IPS-NIHi7 (cell line): ENCODE measurements at regions not wholly inside any gene's neighbourhood (a gene's known extent, or its start where the extent isn't known, plus 50 kb on each side); places are given as distances from the start of the nearest gene placed in this dataset.
A peak's percentile ranks its signal among the peaks of the same experiment; 100 is the strongest.
"Not testable (repeated sequence)": the region's sequence is repeated elsewhere in the genome, so short reads cannot be mapped to it uniquely, and the experiment has no call there.

Experiments used
- DNase-seq: peaks from one replicate; pipeline ENCODE4 v3.0.0; 2012; ENCODE audit warnings: mixed read lengths; ENCODE audit errors: extremely low spot score

DNA sequence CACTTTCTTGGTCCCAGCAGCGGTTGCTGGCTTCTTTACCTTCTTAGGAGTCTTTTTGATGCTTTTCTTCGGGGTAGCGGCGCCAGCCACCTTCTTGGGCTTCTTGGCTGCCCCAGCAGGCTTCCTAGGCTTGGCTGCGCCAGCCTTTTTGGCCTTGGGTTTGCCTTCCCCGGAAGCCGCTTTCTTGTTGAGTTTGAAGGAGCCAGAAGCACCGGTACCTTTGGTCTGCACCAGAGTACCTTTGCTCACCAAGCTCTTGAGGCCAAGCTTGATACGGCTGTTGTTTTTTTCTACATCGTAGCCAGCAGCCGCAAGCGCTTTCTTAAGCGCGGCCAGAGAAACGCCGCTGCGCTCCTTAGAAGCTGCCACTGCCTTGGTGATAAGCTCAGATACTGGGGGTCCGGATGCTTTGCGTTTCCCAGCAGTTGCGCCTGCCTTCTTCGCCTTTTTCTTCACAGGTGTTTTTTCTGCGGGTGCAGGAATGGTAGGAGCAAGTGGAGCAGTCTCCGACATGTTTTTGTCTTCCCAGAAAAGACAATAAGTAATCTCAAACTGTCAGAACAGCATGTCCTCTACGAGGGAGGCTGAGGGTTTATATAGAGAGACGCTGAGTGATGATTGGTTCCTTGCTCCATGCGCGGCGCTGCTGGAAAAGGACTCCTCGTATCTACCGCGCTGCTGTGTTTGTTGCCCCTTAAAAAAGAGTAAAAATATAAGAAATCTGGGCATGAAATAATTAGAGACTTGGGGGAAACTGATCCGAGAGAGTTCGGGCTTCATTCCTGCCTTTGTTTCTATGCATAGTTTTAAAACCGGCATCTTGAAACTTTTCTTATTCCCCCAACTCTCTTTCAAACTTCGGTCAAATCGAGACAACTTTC lies 130.3 kb upstream of the BTN3A2 start:
- DNase-seq, result no peak

DNA sequence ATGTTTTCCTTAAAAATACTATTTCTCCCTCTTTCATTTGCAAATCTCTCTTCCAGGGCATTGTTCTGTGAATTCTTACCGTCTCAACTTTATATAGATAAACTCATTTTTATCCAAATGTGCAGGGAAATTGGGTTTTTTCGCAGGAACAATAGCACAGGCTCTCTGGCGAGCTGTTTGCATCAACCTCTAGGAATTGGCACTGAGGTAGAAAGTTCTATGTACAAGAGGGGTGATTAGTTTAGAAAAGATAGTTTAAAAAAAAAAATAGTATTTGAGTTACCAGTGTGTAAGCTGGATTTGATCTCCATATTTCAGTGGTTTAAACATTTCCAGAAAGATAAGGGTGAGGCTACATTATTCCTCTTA lies 129.7 kb upstream of the BTN3A2 start:
- DNase-seq, result no peak

GRCh38 chr6:26239415-26239814 lies 125.6 kb upstream of the BTN3A2 start:
- not testable (repeated sequence) for DNase-seq

DNA sequence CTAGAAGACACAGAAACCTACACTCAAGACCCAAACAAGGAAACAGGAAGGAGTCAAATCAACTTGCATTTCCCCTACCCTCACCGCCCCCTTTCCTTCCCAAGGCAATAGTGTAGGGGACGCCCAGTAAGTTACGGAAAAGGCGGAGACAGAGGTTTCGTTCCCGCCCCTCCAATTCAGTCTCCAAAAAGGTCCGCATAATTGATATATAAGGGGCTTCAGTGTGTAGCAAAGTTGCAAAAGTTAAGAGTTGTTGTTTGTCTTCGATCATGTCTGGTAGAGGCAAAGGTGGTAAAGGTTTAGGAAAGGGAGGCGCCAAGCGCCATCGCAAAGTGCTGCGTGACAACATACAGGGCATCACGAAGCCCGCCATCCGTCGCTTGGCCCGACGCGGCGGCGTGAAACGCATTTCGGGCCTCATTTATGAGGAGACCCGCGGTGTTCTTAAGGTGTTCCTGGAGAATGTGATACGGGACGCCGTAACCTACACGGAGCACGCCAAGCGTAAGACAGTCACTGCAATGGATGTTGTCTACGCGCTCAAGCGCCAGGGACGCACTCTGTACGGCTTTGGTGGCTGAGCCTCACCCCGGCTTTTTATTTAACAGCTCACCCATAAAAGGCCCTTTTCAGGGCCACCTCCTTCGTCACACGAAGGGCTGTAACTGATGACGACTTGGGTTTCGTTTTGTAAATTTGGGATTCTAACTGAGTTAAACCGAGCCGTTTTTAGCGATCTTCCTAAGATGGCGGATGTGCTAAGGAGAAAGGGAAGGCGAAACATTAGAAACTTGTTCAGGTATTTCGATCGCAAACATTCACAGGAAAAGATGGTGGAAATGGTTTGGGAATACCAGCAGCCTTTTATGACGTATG lies 124.6 kb upstream of the BTN3A2 start:
- peak; percentile 57 for DNase-seq

DNA sequence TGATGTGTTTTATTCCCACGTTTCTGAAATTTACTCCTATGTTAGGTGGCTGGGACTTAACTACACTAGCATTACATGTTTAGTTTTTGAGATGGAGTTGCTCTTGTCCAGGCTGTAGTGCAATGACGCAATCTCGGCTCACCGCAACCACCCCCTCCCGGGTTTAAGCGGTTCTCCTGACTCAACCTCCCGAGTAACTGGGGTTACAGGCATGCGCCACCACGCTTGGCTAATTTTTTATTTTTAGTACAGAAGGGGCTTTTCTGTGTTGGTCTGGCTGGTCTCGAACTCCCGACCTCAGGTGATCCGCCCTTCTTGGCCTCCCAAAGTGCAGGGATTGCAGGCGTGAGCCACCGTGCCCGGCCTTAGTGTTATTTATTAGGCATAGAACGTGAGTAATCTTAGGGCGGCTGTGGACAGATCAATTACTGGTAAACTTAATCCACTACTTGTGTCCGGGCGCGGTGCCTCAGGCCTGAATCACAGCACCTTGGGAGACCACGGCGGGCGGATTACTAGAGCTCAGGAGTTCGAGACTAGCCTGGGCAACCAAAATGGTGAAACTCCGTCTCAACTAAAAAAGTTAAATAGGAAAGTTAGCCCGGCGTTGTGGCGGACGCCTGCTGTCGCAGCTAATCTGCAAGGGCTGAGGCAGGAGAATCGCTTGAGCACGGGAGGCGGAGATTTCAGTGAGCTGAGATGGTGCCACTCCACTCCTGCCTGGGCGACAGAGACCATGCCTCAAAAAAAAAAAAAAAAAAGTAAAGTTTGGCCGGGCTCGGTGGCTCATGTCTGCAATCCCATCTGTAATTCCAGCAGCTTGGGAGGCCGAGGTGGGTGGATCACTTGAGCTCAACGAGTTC lies 123.7 kb upstream of the BTN3A2 start:
- no peak for DNase-seq

DNA sequence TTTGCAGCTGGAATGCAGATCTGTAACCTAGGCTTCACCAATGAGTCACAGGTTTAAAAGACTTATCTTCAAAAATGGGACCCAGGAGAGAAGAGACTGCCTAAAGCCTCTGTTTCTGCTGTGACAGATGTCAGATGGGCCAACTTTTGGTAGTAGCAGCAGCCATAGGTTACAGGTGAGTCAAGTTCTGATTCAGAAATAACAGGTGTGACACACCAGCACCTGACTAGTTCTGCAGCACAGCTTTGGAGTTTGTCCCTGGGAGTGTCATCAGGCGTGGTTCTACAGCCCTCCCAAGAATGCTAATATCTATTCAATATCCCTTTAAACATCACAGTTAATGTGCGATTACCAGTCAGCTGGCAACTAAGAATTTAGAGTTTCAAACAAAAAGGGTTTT lies 121.9 kb upstream of the BTN3A2 start:
- DNase-seq, result no peak

GRCh38 chr6:26243752-26244151 lies 121.2 kb upstream of the BTN3A2 start:
- DNase-seq, result no peak

DNA sequence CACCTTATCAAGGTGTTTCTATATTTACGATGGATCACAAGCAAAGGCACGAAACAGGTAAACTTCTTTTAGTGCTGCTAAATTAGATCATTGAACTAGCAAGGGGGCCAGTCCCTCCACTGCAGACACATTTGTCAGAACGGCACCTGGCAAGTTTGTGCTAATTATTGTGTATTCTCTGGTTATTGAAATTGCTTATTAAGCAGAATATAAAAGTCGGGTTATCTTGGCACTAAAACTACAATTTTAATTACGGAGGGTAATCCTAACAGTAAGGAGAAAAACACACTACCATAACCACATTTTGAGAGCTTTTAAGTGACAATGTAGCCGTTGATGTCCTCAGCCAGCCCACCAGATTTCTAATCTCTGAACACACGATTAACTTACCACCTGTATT lies 118.9 kb upstream of the BTN3A2 start:
- no peak for DNase-seq

GRCh38 chr6:26246553-26246952 lies 118.4 kb upstream of the BTN3A2 start:
- no peak for DNase-seq

DNA sequence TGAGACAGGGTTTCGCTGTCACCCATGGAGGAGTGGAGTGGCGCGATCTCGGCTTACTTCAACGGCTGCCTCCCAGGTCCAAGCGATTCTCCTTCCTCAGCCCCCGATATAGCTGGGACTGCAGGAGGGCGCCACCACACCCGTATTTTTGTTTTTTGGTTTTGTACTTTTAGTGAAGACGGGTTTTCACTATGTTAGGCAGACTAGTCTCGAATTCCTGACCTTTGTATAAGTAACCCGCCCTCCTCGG lies 115.4 kb upstream of the BTN3A2 start:
- no peak for DNase-seq

- no peak for DNase-seq
Measured at GRCh38 chr6:26249957-26250697, 114.9 kb upstream of the BTN3A2 start.

- peak; percentile 14 for DNase-seq
Measured at GRCh38 chr6:26250698-26251044, 114.3 kb upstream of the BTN3A2 start.

- DNase-seq, result no peak
Measured at GRCh38 chr6:26251354-26252076, 113.5 kb upstream of the BTN3A2 start.

DNA sequence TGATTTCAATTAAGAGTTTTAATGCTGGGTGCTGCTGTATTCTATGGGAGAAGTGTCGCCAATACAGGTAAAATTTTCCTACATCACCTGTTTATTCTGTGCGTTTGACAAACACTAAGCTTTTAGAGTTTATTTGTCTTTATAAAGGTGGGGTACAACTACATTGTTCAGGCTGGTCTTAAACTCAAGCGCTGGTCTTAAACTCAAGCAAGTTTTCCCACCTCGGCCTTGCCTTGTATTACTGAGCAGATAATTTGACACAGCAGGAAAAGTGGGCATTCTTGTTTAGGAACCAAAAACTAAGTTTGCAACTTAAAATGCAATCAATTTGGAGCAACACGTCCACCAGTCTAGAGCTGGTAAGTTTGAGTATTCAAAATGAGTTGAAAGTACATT lies 112.9 kb upstream of the BTN3A2 start:
- no peak for DNase-seq

DNA sequence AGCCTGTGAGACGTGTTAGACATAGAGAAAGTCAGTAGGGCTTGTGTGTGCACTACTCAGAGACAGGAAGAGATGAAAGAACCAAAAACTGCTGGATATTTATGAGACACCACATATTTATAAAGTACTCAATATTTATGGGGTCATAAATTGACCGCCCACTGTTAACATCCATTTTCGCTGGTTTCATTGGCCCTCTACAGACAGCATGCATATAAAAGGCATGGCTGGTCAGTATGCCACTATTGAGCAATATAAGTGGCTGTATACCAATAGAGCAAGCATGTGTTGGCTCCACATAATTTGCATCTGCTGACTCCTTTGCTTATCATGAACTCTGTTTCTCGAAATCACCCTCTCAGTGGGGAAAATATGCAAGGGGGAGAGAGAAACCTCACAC lies 110.3 kb upstream of the BTN3A2 start:
- DNase-seq, result no peak

- no peak for DNase-seq
Measured at GRCh38 chr6:26257272-26257671, 107.7 kb upstream of the BTN3A2 start.

- DNase-seq, result no peak
Measured at GRCh38 chr6:26258212-26258977, 106.6 kb upstream of the BTN3A2 start.

- no peak for DNase-seq
Measured at GRCh38 chr6:26260110-26260637, 104.8 kb upstream of the BTN3A2 start.

DNA sequence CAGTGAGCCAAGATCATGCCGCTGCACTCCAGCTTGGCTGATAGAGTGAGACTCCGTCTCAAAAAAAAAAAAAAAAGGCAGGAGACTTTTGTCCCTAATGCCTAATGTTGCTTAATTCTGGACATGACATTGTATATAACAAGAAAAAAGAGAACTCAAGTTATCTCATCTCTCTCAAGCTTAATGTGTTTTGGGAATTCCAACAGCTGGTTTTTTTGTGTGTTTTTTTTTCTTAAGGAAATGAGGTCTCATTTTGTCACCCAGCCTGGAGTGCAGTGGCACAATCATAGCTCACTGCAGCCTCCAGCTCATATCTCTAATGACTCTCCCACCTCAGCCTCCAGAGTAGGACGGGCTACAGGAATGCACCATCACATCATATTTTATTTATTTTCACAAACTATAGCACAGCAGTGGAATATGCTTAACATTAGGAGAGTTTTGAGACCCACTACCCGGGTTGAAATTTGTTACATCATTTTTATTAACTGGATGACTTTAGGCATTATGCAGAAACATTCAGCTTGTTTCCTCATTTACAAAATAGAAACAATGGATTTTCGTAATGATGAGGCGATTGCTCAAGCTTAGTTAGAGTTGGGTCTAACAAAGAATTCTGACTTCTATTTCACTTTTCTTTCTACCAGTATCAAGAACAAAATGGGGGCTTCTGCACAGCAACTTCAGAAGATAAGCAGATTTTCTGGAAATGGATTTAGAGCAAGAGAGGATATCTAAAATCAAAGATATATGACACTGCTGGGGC lies 104.1 kb upstream of the BTN3A2 start:
- no peak for DNase-seq
